Neural progenitor cell (in vitro differentiated cells): ENCODE measurements at regions not wholly inside any gene's neighbourhood (a gene's known extent, or its start where the extent isn't known, plus 50 kb on each side); places are given as distances from the start of the nearest gene placed in this dataset.

Experiments
- CTCF ChIP-seq: fragments of 200-600 bp; sonication (generic); IDR thresholded peaks from 2 replicates; pipeline ENCODE4 v1.5.1; 2017; ENCODE audit warnings: antibody characterized with exemption, mild to moderate bottlenecking
- EZH2 ChIP-seq: fragments of 200-600 bp; sonication (generic); IDR thresholded peaks from 2 replicates; pipeline ENCODE4 v1.6.1; 2017; ENCODE audit warnings: antibody characterized with exemption, mild to moderate bottlenecking, moderate library complexity
- EZH2phosphoT487 ChIP-seq: fragments of 200-600 bp; sonication (generic); IDR thresholded peaks from 2 replicates; pipeline ENCODE4 v1.6.1; 2017; ENCODE audit warnings: antibody characterized with exemption

GRCh38 chr4:8763966-8764901 lies 107.4 kb downstream of the HMX1 start:
- TF ChIP-seq EZH2 (no peak), CTCF (no peak), EZH2phosphoT487 (no peak)
